22Rv1 (cell line): ENCODE measurements at regions not wholly inside any gene's neighbourhood (a gene's known extent, or its start where the extent isn't known, plus 50 kb on each side); places are given as distances from the start of the nearest gene placed in this dataset.

ENCODE experiments used
- CTCF ChIP-seq: fragments of 450-650 bp; IDR thresholded peaks from 2 replicates; pipeline ENCODE4 v1.5.1; 2017; ENCODE audit warnings: mild to moderate bottlenecking
- ZFX ChIP-seq: fragments of 450-650 bp; IDR thresholded peaks from 2 replicates; pipeline ENCODE4 v1.6.1; 2017; ENCODE audit warnings: antibody characterized with exemption, borderline replicate concordance

- no peak for TF ChIP-seq CTCF
- TF ChIP-seq ZFX = no peak
Measured at GRCh38 chr12:87196321-87196720, 832.9 kb downstream of the C12orf50 start.
